ENCODE measurements at regions not wholly inside any gene's neighbourhood (a gene's known extent, or its start where the extent isn't known, plus 50 kb on each side); places are given as distances from the start of the nearest gene placed in this dataset.

DNA sequence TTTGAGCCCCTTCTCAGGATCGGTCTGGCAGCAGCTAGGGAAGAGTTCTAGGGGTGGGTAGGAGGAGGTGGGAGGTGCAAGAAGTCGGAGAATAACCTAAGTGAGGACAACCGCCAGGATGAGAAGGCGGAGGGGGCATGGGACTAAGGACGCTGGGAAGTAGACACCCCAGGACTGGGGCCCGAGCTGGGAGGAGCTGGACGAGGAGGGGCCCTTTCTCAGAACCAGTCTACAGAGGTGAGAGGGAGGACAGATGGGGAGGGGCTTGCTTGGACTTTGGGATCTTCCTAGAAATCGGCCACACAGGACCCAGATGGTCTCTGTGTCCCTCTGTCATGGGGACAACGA, 90.0 kb upstream of the MYL10 start:
- no peak overlapping the region for H3K9ac ChIP-seq (ENCODE audit: low read depth in 1 of 2, low read length in 2 of 2)
- 89% methylated on average over 9 of the region's 9 CpGs for WGBS

DNA sequence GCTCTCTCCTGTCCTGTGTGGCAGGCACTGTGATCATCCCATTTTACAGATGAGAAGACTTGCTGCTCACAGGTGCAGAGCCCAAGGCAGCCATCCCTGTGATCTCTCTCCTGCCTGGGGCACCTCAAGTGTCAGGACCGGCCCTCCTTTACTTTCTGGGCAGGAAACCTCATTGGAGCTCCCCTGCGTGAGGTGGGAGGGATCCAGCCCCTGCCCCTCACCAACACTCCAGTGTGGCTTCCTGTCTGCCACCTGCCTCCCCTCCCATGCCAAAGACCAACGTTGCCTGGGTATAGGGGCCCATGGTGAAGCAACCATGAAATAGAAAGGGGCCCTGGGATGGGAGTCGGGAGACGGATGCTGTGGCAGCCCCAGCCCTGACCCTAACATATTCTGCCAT, 91.2 kb upstream of the MYL10 start:
- no peaks in the 10 kb centered on the region for H3K27me3 ChIP-seq (ENCODE audit: control insufficient read depth in 4 of 4, insufficient read depth in 4 of 4, low read length in 3 of 4)
- H3K9ac ChIP-seq (ENCODE audit: low read depth in 1 of 2, low read length in 2 of 2) = no peak overlapping the region
- peaks cover 0 to 5% (median 3%) of the 10 kb centered on the region in 4 donors for H3K9me3 ChIP-seq (ENCODE audit: control insufficient read depth in 4 of 4, low read length in 3 of 4)
- peaks cover 0 to 8% (median under 1%) of the 10 kb centered on the region in 4 donors for H3K4me1 ChIP-seq (ENCODE audit: control insufficient read depth in 4 of 4, insufficient read depth in 4 of 4, low read length in 3 of 4)
- WGBS = 84% methylated on average over 5 of the region's 5 CpGs
- no peak overlapping the region for H3K4me3 ChIP-seq (ENCODE audit: low read depth in 1 of 3, low read length in 3 of 3)
- H3K27ac ChIP-seq (ENCODE audit: low read depth in 1 of 2, low read length in 2 of 2) = no peak overlapping the region
- H3K36me3 ChIP-seq (ENCODE audit: control insufficient read depth in 4 of 4, insufficient read depth in 3 of 4, low read depth in 1 of 4, low read length in 3 of 4) = no peaks in the 10 kb centered on the region
- no peak for DNase-seq (ENCODE audit: low spot score)
- no peak for TF ChIP-seq FOXA2 (IDR thresholded peaks at IDR 0.05)
- TF ChIP-seq EGR1 (IDR thresholded peaks at IDR 0.05; ENCODE audit: low read depth in 2 of 2) = no peak
- TF ChIP-seq JUND (IDR thresholded peaks at IDR 0.05) = no peak
- no peak for TF ChIP-seq RXRA (IDR thresholded peaks at IDR 0.05)
- TF ChIP-seq GABPA (IDR thresholded peaks at IDR 0.05 in 1 of 2, conservative IDR thresholded peaks at IDR 0.05 in 1 of 2) = no peak
- TF ChIP-seq, protein P1, sequence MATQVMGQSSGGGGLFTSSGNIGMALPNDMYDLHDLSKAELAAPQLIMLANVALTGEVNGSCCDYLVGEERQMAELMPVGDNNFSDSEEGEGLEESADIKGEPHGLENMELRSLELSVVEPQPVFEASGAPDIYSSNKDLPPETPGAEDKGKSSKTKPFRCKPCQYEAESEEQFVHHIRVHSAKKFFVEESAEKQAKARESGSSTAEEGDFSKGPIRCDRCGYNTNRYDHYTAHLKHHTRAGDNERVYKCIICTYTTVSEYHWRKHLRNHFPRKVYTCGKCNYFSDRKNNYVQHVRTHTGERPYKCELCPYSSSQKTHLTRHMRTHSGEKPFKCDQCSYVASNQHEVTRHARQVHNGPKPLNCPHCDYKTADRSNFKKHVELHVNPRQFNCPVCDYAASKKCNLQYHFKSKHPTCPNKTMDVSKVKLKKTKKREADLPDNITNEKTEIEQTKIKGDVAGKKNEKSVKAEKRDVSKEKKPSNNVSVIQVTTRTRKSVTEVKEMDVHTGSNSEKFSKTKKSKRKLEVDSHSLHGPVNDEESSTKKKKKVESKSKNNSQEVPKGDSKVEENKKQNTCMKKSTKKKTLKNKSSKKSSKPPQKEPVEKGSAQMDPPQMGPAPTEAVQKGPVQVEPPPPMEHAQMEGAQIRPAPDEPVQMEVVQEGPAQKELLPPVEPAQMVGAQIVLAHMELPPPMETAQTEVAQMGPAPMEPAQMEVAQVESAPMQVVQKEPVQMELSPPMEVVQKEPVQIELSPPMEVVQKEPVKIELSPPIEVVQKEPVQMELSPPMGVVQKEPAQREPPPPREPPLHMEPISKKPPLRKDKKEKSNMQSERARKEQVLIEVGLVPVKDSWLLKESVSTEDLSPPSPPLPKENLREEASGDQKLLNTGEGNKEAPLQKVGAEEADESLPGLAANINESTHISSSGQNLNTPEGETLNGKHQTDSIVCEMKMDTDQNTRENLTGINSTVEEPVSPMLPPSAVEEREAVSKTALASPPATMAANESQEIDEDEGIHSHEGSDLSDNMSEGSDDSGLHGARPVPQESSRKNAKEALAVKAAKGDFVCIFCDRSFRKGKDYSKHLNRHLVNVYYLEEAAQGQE (IDR thresholded peaks at IDR 0.05) = no peak
- TF ChIP-seq, protein P2, sequence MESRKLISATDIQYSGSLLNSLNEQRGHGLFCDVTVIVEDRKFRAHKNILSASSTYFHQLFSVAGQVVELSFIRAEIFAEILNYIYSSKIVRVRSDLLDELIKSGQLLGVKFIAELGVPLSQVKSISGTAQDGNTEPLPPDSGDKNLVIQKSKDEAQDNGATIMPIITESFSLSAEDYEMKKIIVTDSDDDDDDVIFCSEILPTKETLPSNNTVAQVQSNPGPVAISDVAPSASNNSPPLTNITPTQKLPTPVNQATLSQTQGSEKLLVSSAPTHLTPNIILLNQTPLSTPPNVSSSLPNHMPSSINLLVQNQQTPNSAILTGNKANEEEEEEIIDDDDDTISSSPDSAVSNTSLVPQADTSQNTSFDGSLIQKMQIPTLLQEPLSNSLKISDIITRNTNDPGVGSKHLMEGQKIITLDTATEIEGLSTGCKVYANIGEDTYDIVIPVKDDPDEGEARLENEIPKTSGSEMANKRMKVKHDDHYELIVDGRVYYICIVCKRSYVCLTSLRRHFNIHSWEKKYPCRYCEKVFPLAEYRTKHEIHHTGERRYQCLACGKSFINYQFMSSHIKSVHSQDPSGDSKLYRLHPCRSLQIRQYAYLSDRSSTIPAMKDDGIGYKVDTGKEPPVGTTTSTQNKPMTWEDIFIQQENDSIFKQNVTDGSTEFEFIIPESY (IDR thresholded peaks at IDR 0.05) = no peak
- TF ChIP-seq YY1 (IDR thresholded peaks at IDR 0.05) = no peak

More for the DNA sequence above, 90.0 kb upstream of the MYL10 start:
- Histone ChIP-seq H3K4me1 (ENCODE audit: control insufficient read depth in 4 of 4, insufficient read depth in 4 of 4, low read length in 3 of 4) (peaks cover 0 to 8% (median under 1%) of the 10 kb centered on the region in 4 donors), H3K4me3 (ENCODE audit: low read depth in 1 of 3, low read length in 3 of 3) (no peak overlapping the region), H3K9me3 (ENCODE audit: control insufficient read depth in 4 of 4, low read length in 3 of 4) (peaks cover 0 to 3% (median 2%) of the 10 kb centered on the region in 4 donors), H3K27ac (ENCODE audit: low read depth in 1 of 2, low read length in 2 of 2) (no peak overlapping the region), H3K36me3 (ENCODE audit: control insufficient read depth in 4 of 4, insufficient read depth in 3 of 4, low read depth in 1 of 4, low read length in 3 of 4) (no peaks in the 10 kb centered on the region), H3K27me3 (ENCODE audit: control insufficient read depth in 4 of 4, insufficient read depth in 4 of 4, low read length in 3 of 4) (no peaks in the 10 kb centered on the region)
- TF ChIP-seq EGR1 (IDR thresholded peaks at IDR 0.05; ENCODE audit: low read depth in 2 of 2) (no peak), SP1 (IDR thresholded peaks at IDR 0.05) (no peak), RAD21 (IDR thresholded peaks at IDR 0.05) (no peak), RXRA (IDR thresholded peaks at IDR 0.05) (no peak), HNF4G (IDR thresholded peaks at IDR 0.05) (no peak), TAF1 (conservative IDR thresholded peaks at IDR 0.05) (no peak), YY1 (IDR thresholded peaks at IDR 0.05) (no peak), FOXA2 (IDR thresholded peaks at IDR 0.05) (no peak), HNF4A (conservative IDR thresholded peaks at IDR 0.05) (no peak), FOXA1 (IDR thresholded peaks at IDR 0.05) (no peak), GABPA (IDR thresholded peaks at IDR 0.05 in 1 of 2, conservative IDR thresholded peaks at IDR 0.05 in 1 of 2) (no peak), JUND (IDR thresholded peaks at IDR 0.05) (no peak)
- TF ChIP-seq, protein P1 (IDR thresholded peaks at IDR 0.05) = no peak
- TF ChIP-seq, protein P3, sequence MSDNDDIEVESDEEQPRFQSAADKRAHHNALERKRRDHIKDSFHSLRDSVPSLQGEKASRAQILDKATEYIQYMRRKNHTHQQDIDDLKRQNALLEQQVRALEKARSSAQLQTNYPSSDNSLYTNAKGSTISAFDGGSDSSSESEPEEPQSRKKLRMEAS (IDR thresholded peaks at IDR 0.05) = no peak
- TF ChIP-seq, protein P4, sequence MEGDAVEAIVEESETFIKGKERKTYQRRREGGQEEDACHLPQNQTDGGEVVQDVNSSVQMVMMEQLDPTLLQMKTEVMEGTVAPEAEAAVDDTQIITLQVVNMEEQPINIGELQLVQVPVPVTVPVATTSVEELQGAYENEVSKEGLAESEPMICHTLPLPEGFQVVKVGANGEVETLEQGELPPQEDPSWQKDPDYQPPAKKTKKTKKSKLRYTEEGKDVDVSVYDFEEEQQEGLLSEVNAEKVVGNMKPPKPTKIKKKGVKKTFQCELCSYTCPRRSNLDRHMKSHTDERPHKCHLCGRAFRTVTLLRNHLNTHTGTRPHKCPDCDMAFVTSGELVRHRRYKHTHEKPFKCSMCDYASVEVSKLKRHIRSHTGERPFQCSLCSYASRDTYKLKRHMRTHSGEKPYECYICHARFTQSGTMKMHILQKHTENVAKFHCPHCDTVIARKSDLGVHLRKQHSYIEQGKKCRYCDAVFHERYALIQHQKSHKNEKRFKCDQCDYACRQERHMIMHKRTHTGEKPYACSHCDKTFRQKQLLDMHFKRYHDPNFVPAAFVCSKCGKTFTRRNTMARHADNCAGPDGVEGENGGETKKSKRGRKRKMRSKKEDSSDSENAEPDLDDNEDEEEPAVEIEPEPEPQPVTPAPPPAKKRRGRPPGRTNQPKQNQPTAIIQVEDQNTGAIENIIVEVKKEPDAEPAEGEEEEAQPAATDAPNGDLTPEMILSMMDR (IDR thresholded peaks at IDR 0.05; ENCODE audit: low read depth, low read length, missing input control) = no peak
- TF ChIP-seq, protein P2 (IDR thresholded peaks at IDR 0.05) = no peak
- no peak for DNase-seq (ENCODE audit: low spot score)

Data from liver (tissue), 8 donors.